Liver (tissue), 8 donors: ENCODE measurements at regions not wholly inside any gene's neighbourhood (a gene's known extent, or its start where the extent isn't known, plus 50 kb on each side); places are given as distances from the start of the nearest gene placed in this dataset.

Experiments used
- DNase-seq: peaks from one replicate; pipeline ENCODE4 v3.0.0-alpha.2; 2017; ENCODE audit warnings: low spot score
- H3K27ac ChIP-seq, 2 donors: one replicate each; pipeline ENCODE4 v1.7.0; 2013; ENCODE audit warnings: inconsistent platforms in 2 of 2, low read length in 2 of 2, control low read depth in 1 of 2, low read depth in 1 of 2, mild to moderate bottlenecking in 1 of 2
- H3K27me3 ChIP-seq, 4 donors: one replicate each; pipeline versions ENCODE4 v1.6.1 to v1.7.0; 2013; ENCODE audit warnings: low read length in 3 of 4, inconsistent platforms in 1 of 4, mild to moderate bottlenecking in 1 of 4, moderate library complexity in 1 of 4; ENCODE audit not compliant: control insufficient read depth in 4 of 4, insufficient read depth in 4 of 4
- H3K36me3 ChIP-seq, 4 donors: one replicate each; pipeline versions ENCODE4 v1.6.1 to v1.7.0; 2013; ENCODE audit warnings: low read length in 3 of 4, mild to moderate bottlenecking in 3 of 4, low read depth in 1 of 4, moderate library complexity in 1 of 4; ENCODE audit not compliant: control insufficient read depth in 4 of 4, insufficient read depth in 3 of 4
- H3K4me1 ChIP-seq, 4 donors: one replicate each; pipeline versions ENCODE4 v1.6.1 to v1.7.0; 2013; ENCODE audit warnings: low read length in 3 of 4, mild to moderate bottlenecking in 3 of 4, moderate library complexity in 1 of 4; ENCODE audit not compliant: control insufficient read depth in 4 of 4, insufficient read depth in 4 of 4
- H3K4me3 ChIP-seq, 3 donors: one replicate each; pipeline versions ENCODE4 v1.6.1 to v1.7.0; 2013; ENCODE audit warnings: low read length in 3 of 3, control low read depth in 1 of 3, low read depth in 1 of 3, mild to moderate bottlenecking in 1 of 3
- H3K9ac ChIP-seq, 2 donors: one replicate each; pipeline ENCODE4 v1.7.0; 2013; ENCODE audit warnings: low read length in 2 of 2, mild to moderate bottlenecking in 2 of 2, moderate library complexity in 2 of 2, control low read depth in 1 of 2, low read depth in 1 of 2
- H3K9me3 ChIP-seq, 4 donors: one replicate each; pipeline versions ENCODE4 v1.6.1 to v1.7.0; 2013; ENCODE audit warnings: low read length in 3 of 4; ENCODE audit not compliant: control insufficient read depth in 4 of 4
- EGR1 ChIP-seq, 2 donors: IDR thresholded peaks; 2 replicates each; pipeline ENCODE4 v1.6.1; 2016 to 2018; ENCODE audit warnings: antibody characterized with exemption in 2 of 2, low read depth in 2 of 2
- FOXA1 ChIP-seq: IDR thresholded peaks from 2 replicates; pipeline ENCODE4 v1.6.1; 2016; ENCODE audit warnings: antibody characterized with exemption
- FOXA2 ChIP-seq: IDR thresholded peaks from 2 replicates; pipeline ENCODE4 v1.6.1; 2016; ENCODE audit warnings: antibody characterized with exemption
- GABPA ChIP-seq, 2 donors: IDR thresholded peaks in 1 of 2; conservative IDR thresholded peaks in 1 of 2; 2 replicates each; pipeline ENCODE4 v1.6.1; 2016; ENCODE audit warnings: antibody characterized with exemption in 2 of 2, mild to moderate bottlenecking in 1 of 2, moderate library complexity in 1 of 2
- HNF4A ChIP-seq, 2 donors: conservative IDR thresholded peaks; 2 replicates each; pipeline ENCODE4 v1.6.1; 2016; ENCODE audit warnings: antibody characterized with exemption in 2 of 2, mild to moderate bottlenecking in 2 of 2
- HNF4G ChIP-seq: IDR thresholded peaks from 2 replicates; pipeline ENCODE4 v1.6.1; 2016; ENCODE audit warnings: antibody characterized with exemption
- JUND ChIP-seq, 2 donors: IDR thresholded peaks; 2 replicates each; pipeline ENCODE4 v1.6.1; 2016; ENCODE audit warnings: antibody characterized with exemption in 2 of 2
- NR2F2 ChIP-seq: IDR thresholded peaks from 2 replicates; pipeline ENCODE4 v1.6.1; 2016; ENCODE audit warnings: antibody characterized with exemption
- RAD21 ChIP-seq, 2 donors: IDR thresholded peaks; 2 replicates each; pipeline ENCODE4 v1.6.1; 2016; ENCODE audit warnings: antibody characterized with exemption in 2 of 2, mild to moderate bottlenecking in 2 of 2
- RXRA ChIP-seq, 2 donors: IDR thresholded peaks; 2 replicates each; pipeline ENCODE4 v1.6.1; 2017 to 2018; ENCODE audit warnings: antibody characterized with exemption in 2 of 2, mild to moderate bottlenecking in 1 of 2
- SP1 ChIP-seq: IDR thresholded peaks from 2 replicates; pipeline ENCODE4 v1.6.1; 2018; ENCODE audit warnings: antibody characterized with exemption, mild to moderate bottlenecking
- TAF1 ChIP-seq: conservative IDR thresholded peaks from 2 replicates; pipeline ENCODE4 v1.6.1; 2016; ENCODE audit warnings: antibody characterized with exemption, mild to moderate bottlenecking
- YY1 ChIP-seq: IDR thresholded peaks from 2 replicates; pipeline ENCODE4 v1.6.1; 2016; ENCODE audit warnings: antibody characterized with exemption, mild to moderate bottlenecking
- WGBS: extraction: QIAGEN DNeasy Blood & Tissue Kit; methylation state at CpG from one replicate; pipeline ENCODE4 v1.1.7; 2013; 5-methylcytosine and 5-hydroxymethylcytosine counted together
- TF ChIP-seq, protein P1 (sequence below): fragments of 150-350 bp; IDR thresholded peaks from 2 replicates; pipeline ENCODE4 v1.5.1; 2017; ENCODE audit warnings: improper control_type of control experiment, low read depth, low read length; ENCODE audit not compliant: missing input control
- TF ChIP-seq, protein P2 (sequence below): IDR thresholded peaks from 2 replicates; pipeline ENCODE4 v1.6.1; 2016; ENCODE audit warnings: antibody characterized with exemption
- TF ChIP-seq, protein P3 (sequence below): IDR thresholded peaks from 2 replicates; pipeline ENCODE4 v1.6.1; 2016; ENCODE audit warnings: antibody characterized with exemption, mild to moderate bottlenecking
- TF ChIP-seq, protein P4 (sequence below): IDR thresholded peaks from 2 replicates; pipeline ENCODE4 v1.6.1; 2016; ENCODE audit warnings: antibody characterized with exemption
- TF ChIP-seq, protein P5 (sequence below): IDR thresholded peaks from 2 replicates; pipeline ENCODE4 v1.6.1; 2016; ENCODE audit warnings: antibody characterized with exemption
- donor health status: healthy.
- donor health status: healthy.
- donor health status: healthy.
- donor health status: healthy.
- donor health status: healthy.

DNA sequence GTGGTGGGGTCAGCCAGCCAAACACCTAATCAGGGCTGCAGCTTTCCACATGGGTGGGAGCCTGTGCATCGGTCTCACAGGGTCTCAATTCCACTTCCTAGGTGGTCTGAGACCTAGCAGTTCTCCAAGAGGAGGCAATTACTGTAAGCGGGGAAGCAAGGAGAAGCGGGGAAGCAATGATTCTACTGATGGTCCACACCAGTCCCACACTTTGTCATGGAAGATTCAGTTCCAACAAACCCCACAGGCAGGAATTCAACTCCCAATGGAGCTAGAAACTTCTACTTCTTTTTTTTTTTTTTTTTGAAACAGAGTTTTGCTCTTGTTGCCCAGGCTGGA is 158.7 kb upstream of the RAI14 start:
- Histone ChIP-seq H3K4me1 (peaks cover 7 to 22% (median 12%) of the 10 kb centered on the region in 4 donors), H3K9me3 (no peaks in the 10 kb centered on the region), H3K4me3 (no peak overlapping the region), H3K36me3 (no peaks in the 10 kb centered on the region), H3K27ac (no peak overlapping the region), H3K27me3 (no peaks in the 10 kb centered on the region), H3K9ac (no peak overlapping the region)
- WGBS: 92% methylated on average over 3 of the region's 3 CpGs
- no peak for DNase-seq
- TF ChIP-seq HNF4G (no peak), GABPA (IDR thresholded peaks at IDR 0.05 in 1 of 2, conservative IDR thresholded peaks at IDR 0.05 in 1 of 2) (no peak), FOXA2 (no peak), NR2F2 (no peak), SP1 (no peak)
- TF ChIP-seq, protein P1, sequence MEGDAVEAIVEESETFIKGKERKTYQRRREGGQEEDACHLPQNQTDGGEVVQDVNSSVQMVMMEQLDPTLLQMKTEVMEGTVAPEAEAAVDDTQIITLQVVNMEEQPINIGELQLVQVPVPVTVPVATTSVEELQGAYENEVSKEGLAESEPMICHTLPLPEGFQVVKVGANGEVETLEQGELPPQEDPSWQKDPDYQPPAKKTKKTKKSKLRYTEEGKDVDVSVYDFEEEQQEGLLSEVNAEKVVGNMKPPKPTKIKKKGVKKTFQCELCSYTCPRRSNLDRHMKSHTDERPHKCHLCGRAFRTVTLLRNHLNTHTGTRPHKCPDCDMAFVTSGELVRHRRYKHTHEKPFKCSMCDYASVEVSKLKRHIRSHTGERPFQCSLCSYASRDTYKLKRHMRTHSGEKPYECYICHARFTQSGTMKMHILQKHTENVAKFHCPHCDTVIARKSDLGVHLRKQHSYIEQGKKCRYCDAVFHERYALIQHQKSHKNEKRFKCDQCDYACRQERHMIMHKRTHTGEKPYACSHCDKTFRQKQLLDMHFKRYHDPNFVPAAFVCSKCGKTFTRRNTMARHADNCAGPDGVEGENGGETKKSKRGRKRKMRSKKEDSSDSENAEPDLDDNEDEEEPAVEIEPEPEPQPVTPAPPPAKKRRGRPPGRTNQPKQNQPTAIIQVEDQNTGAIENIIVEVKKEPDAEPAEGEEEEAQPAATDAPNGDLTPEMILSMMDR: no peak

DNA sequence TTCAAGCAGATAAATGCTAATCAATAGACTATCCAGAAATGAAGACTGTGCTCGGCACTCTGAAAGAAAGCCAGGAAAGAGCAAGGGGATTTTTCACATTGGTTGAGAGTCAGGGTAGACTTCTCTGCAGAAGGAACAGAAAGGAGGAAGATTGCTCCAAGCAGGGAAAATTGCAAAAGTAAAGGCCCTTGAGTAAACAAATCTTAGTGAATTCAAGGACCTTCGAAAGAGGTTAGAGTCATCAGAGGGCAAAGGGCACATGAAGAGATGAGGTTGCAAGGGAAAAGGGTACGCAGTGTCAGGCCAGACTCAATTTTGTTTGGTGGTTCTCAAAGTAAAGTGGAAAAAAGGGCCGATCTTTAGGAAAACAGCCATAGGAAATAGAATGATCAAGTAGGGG is 157.6 kb upstream of the RAI14 start:
- H3K27me3 ChIP-seq: no peaks in the 10 kb centered on the region
- no peaks in the 10 kb centered on the region for H3K9me3 ChIP-seq
- no peak overlapping the region for H3K4me3 ChIP-seq
- TF ChIP-seq HNF4G: no peak
- TF ChIP-seq, protein P2, sequence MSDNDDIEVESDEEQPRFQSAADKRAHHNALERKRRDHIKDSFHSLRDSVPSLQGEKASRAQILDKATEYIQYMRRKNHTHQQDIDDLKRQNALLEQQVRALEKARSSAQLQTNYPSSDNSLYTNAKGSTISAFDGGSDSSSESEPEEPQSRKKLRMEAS: no peak
- TF ChIP-seq, protein P3, sequence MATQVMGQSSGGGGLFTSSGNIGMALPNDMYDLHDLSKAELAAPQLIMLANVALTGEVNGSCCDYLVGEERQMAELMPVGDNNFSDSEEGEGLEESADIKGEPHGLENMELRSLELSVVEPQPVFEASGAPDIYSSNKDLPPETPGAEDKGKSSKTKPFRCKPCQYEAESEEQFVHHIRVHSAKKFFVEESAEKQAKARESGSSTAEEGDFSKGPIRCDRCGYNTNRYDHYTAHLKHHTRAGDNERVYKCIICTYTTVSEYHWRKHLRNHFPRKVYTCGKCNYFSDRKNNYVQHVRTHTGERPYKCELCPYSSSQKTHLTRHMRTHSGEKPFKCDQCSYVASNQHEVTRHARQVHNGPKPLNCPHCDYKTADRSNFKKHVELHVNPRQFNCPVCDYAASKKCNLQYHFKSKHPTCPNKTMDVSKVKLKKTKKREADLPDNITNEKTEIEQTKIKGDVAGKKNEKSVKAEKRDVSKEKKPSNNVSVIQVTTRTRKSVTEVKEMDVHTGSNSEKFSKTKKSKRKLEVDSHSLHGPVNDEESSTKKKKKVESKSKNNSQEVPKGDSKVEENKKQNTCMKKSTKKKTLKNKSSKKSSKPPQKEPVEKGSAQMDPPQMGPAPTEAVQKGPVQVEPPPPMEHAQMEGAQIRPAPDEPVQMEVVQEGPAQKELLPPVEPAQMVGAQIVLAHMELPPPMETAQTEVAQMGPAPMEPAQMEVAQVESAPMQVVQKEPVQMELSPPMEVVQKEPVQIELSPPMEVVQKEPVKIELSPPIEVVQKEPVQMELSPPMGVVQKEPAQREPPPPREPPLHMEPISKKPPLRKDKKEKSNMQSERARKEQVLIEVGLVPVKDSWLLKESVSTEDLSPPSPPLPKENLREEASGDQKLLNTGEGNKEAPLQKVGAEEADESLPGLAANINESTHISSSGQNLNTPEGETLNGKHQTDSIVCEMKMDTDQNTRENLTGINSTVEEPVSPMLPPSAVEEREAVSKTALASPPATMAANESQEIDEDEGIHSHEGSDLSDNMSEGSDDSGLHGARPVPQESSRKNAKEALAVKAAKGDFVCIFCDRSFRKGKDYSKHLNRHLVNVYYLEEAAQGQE: no peak
- TF ChIP-seq FOXA1: no peak
- TF ChIP-seq YY1: no peak
- no peak for TF ChIP-seq GABPA (IDR thresholded peaks at IDR 0.05 in 1 of 2, conservative IDR thresholded peaks at IDR 0.05 in 1 of 2)
- TF ChIP-seq EGR1 (IDR thresholded peaks at IDR 0.05; ENCODE audit: low read depth in 2 of 2): no peak
- TF ChIP-seq, protein P4, sequence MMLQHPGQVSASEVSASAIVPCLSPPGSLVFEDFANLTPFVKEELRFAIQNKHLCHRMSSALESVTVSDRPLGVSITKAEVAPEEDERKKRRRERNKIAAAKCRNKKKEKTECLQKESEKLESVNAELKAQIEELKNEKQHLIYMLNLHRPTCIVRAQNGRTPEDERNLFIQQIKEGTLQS: no peak
- peak; percentile 39 for TF ChIP-seq SP1
- TF ChIP-seq HNF4A (conservative IDR thresholded peaks at IDR 0.05): peak; percentile 49 to 55
- TF ChIP-seq, protein P1: no peak
- TF ChIP-seq JUND (IDR thresholded peaks at IDR 0.05): no peak
- no peak for TF ChIP-seq TAF1
- no peak for TF ChIP-seq NR2F2
- TF ChIP-seq FOXA2: no peak
- no peak for TF ChIP-seq RAD21 (IDR thresholded peaks at IDR 0.05)
- peak; percentile 16 to 41 for TF ChIP-seq RXRA (IDR thresholded peaks at IDR 0.05)
- TF ChIP-seq, protein P5, sequence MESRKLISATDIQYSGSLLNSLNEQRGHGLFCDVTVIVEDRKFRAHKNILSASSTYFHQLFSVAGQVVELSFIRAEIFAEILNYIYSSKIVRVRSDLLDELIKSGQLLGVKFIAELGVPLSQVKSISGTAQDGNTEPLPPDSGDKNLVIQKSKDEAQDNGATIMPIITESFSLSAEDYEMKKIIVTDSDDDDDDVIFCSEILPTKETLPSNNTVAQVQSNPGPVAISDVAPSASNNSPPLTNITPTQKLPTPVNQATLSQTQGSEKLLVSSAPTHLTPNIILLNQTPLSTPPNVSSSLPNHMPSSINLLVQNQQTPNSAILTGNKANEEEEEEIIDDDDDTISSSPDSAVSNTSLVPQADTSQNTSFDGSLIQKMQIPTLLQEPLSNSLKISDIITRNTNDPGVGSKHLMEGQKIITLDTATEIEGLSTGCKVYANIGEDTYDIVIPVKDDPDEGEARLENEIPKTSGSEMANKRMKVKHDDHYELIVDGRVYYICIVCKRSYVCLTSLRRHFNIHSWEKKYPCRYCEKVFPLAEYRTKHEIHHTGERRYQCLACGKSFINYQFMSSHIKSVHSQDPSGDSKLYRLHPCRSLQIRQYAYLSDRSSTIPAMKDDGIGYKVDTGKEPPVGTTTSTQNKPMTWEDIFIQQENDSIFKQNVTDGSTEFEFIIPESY: no peak
- H3K9ac ChIP-seq: no peak overlapping the region
- H3K36me3 ChIP-seq: no peaks in the 10 kb centered on the region
- H3K27ac ChIP-seq: peak overlapping the region in 1 of 2 donors; percentile 11
- peaks cover 10 to 30% (median 17%) of the 10 kb centered on the region in 4 donors for H3K4me1 ChIP-seq
- DNase-seq: no peak
- 40% methylated on average over 4 of the region's 4 CpGs for WGBS
